Gastroesophageal sphincter (tissue), 4 donors: ENCODE measurements at regions not wholly inside any gene's neighbourhood (a gene's known extent, or its start where the extent isn't known, plus 50 kb on each side); places are given as distances from the start of the nearest gene placed in this dataset.

Source experiments
- ATAC-seq: fragments of 150-250 bp; one replicate; pipeline ENCODE4 v1.9.1; 2016; ENCODE audit warnings: mild to moderate bottlenecking, moderate library complexity
- H3K27ac ChIP-seq, 4 donors: fragments of 200-600 bp; sonication (generic) in 3 of 4; 1 replicate in 3 of 4; 2 replicates in 1 of 4; pipeline ENCODE4 v1.5.1; 2016 to 2019
- H3K27me3 ChIP-seq: fragments of 200-600 bp; sonication (generic); one replicate; pipeline ENCODE4 v1.5.1; 2019
- H3K36me3 ChIP-seq, 2 donors: fragments of 200-600 bp; sonication (generic); one replicate each; pipeline ENCODE4 v1.5.1; 2019; ENCODE audit warnings: control low read depth in 1 of 2
- H3K4me1 ChIP-seq, 3 donors: fragments of 200-600 bp; sonication (generic); 1 replicate in 2 of 3; 2 replicates in 1 of 3; pipeline ENCODE4 v1.5.1; 2016 to 2019; ENCODE audit warnings: control low read depth in 2 of 3
- H3K4me3 ChIP-seq, 2 donors: fragments of 200-600 bp; sonication (generic); one replicate each; pipeline ENCODE4 v1.5.1; 2019; ENCODE audit warnings: mild to moderate bottlenecking in 1 of 2, moderate library complexity in 1 of 2
- H3K9me3 ChIP-seq, 3 donors: fragments of 200-600 bp; sonication (generic); one replicate each; pipeline ENCODE4 v1.5.1; 2017 to 2019; ENCODE audit warnings: control low read depth in 2 of 3
- CTCF ChIP-seq, 4 experiments: fragments of 200-600 bp in 2 of 4; fragments of 450-650 bp in 2 of 4; sonication (generic) in 1 of 4; IDR thresholded peaks; one replicate each; pipeline ENCODE4 v1.5.1; 2017 to 2019; ENCODE audit warnings: antibody characterized with exemption in 4 of 4, mild to moderate bottlenecking in 2 of 4, moderate library complexity in 2 of 4
- EP300 ChIP-seq: sonication (generic); formaldehyde crosslinking; IDR thresholded peaks from one replicate; pipeline ENCODE4 v1.6.1; 2017; ENCODE audit warnings: antibody characterized with exemption, mild to moderate bottlenecking
- POLR2A ChIP-seq, 2 donors: fragments of 450-650 bp; IDR thresholded peaks; one replicate each; pipeline ENCODE4 v1.6.1; 2017; ENCODE audit warnings: antibody characterized with exemption in 2 of 2, mild to moderate bottlenecking in 2 of 2, moderate library complexity in 1 of 2
- POLR2AphosphoS5 ChIP-seq: sonication (generic); formaldehyde crosslinking; IDR thresholded peaks from one replicate; pipeline ENCODE4 v1.6.1; 2017; ENCODE audit warnings: antibody characterized with exemption
- WGBS, 2 donors: methylation state at CpG; one replicate each; pipeline ENCODE4 v1.1.5; 2018; ENCODE audit warnings: low coverage in 1 of 2; 5-methylcytosine and 5-hydroxymethylcytosine counted together

GRCh38 chr5:128703322-128703721, 165.3 kb upstream of the FBN2 start:
- Histone ChIP-seq H3K4me3 (no peak overlapping the region), H3K27ac (no peak overlapping the region), H3K4me1 (no peaks in the 10 kb centered on the region), H3K36me3 (no peaks in the 10 kb centered on the region), H3K9me3 (no peaks in the 10 kb centered on the region), H3K27me3 (no peaks in the 10 kb centered on the region)
- no peak for ATAC-seq
- no peak for TF ChIP-seq POLR2A (IDR thresholded peaks at IDR 0.05)
- no peak for TF ChIP-seq POLR2AphosphoS5
- no peak for TF ChIP-seq CTCF (IDR thresholded peaks at IDR 0.05)
- WGBS, 2 donors: 100% methylated on average over 1 of the region's 1 CpG; no CpG with 5 or more reads in 1 of the 2 donors

- H3K4me3 ChIP-seq: no peak overlapping the region
- H3K27ac ChIP-seq: no peak overlapping the region
- no peaks in the 10 kb centered on the region for H3K27me3 ChIP-seq
- TF ChIP-seq POLR2A (IDR thresholded peaks at IDR 0.05): no peak
- TF ChIP-seq EP300: no peak
- TF ChIP-seq CTCF (IDR thresholded peaks at IDR 0.05): no peak
- TF ChIP-seq POLR2AphosphoS5: no peak
- ATAC-seq: no peak
- no peaks in the 10 kb centered on the region for H3K4me1 ChIP-seq
- no peaks in the 10 kb centered on the region for H3K9me3 ChIP-seq
- WGBS, 2 donors: 100% methylated on average over 1 of the region's 1 CpG; no CpG with 5 or more reads in 1 of the 2 donors
- H3K36me3 ChIP-seq: no peaks in the 10 kb centered on the region
These were observed 168.2 kb upstream of the FBN2 start for GRCh38 chr5:128706269-128706668.

- no peaks in the 10 kb centered on the region for H3K27me3 ChIP-seq
- no peak for TF ChIP-seq CTCF (IDR thresholded peaks at IDR 0.05)
- TF ChIP-seq POLR2AphosphoS5: no peak
- no peak for TF ChIP-seq EP300
- TF ChIP-seq POLR2A (IDR thresholded peaks at IDR 0.05): no peak
- no peaks in the 10 kb centered on the region for H3K36me3 ChIP-seq
- no peaks in the 10 kb centered on the region for H3K9me3 ChIP-seq
- no peak for ATAC-seq
- H3K4me1 ChIP-seq: no peaks in the 10 kb centered on the region
- H3K4me3 ChIP-seq: no peak overlapping the region
- no peak overlapping the region for H3K27ac ChIP-seq
- WGBS, 2 donors: 83 to 100% methylated on average over 1 of the region's 1 CpG
These were observed 170.8 kb upstream of the FBN2 start for GRCh38 chr5:128708841-128709240.

GRCh38 chr5:128711216-128711615, 173.2 kb upstream of the FBN2 start:
- H3K4me3 ChIP-seq: no peak overlapping the region
- no peaks in the 10 kb centered on the region for H3K36me3 ChIP-seq
- H3K27me3 ChIP-seq: no peaks in the 10 kb centered on the region
- TF ChIP-seq POLR2AphosphoS5: no peak
- H3K9me3 ChIP-seq: no peaks in the 10 kb centered on the region
- 90 to 94% methylated on average over 2 of the region's 2 CpGs for WGBS, 2 donors
- no peak overlapping the region for H3K27ac ChIP-seq
- ATAC-seq: no peak
- H3K4me1 ChIP-seq: no peaks in the 10 kb centered on the region

GRCh38 chr5:128714551-128714950, 176.5 kb upstream of the FBN2 start:
- H3K27me3 ChIP-seq: no peaks in the 10 kb centered on the region
- no peak overlapping the region for H3K27ac ChIP-seq
- H3K4me3 ChIP-seq: no peak overlapping the region
- TF ChIP-seq POLR2AphosphoS5 (no peak), CTCF (IDR thresholded peaks at IDR 0.05) (no peak), EP300 (no peak), POLR2A (IDR thresholded peaks at IDR 0.05) (no peak)
- 82% methylated on average over 1 of the region's 1 CpG; no CpG with 5 or more reads in 1 of the 2 donors for WGBS, 2 donors
- H3K4me1 ChIP-seq: no peaks in the 10 kb centered on the region
- no peaks in the 10 kb centered on the region for H3K36me3 ChIP-seq
- ATAC-seq: no peak
- H3K9me3 ChIP-seq: no peaks in the 10 kb centered on the region
